SK-N-SH (cell line): ENCODE measurements at regions not wholly inside any gene's neighbourhood (a gene's known extent, or its start where the extent isn't known, plus 50 kb on each side); places are given as distances from the start of the nearest gene placed in this dataset.

Experiments used
- TEAD4 ChIP-seq: IDR thresholded peaks from 2 replicates; pipeline ENCODE4 v1.4.0; 2012; ENCODE audit warnings: mild to moderate bottlenecking, borderline replicate concordance; ENCODE audit not compliant: insufficient read depth
- TF ChIP-seq, protein P1 (sequence below): fragments of 150-350 bp; IDR thresholded peaks from 2 replicates; pipeline ENCODE4 v1.6.1; 2017; ENCODE audit warnings: antibody characterized with exemption, low read length, low read depth, borderline replicate concordance

DNA sequence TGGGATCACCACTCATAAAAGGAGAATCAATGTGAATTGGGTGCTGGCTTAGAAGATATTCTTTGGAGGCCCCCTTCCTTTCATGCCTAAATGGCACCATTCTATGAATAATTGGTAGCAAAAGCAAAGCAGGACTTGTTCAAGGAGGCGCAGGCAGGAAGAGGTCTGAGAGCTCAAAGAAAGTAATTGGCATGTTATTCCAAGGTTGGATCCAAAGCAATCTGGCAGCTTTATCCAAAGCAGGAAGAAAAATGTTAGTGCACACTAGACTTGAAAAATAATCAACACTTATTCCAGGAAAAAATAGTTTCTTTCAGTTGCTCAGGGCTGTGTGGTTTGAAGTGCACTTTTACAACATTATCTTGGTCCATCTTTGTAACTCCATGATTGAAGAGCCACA is 326.4 kb downstream of the NUAK1 start:
- TF ChIP-seq, protein P1, sequence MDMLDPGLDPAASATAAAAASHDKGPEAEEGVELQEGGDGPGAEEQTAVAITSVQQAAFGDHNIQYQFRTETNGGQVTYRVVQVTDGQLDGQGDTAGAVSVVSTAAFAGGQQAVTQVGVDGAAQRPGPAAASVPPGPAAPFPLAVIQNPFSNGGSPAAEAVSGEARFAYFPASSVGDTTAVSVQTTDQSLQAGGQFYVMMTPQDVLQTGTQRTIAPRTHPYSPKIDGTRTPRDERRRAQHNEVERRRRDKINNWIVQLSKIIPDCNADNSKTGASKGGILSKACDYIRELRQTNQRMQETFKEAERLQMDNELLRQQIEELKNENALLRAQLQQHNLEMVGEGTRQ: no peak
- TF ChIP-seq TEAD4: no peak
